Panc1 (cell line): ENCODE measurements at regions not wholly inside any gene's neighbourhood (a gene's known extent, or its start where the extent isn't known, plus 50 kb on each side); places are given as distances from the start of the nearest gene placed in this dataset.
A peak's percentile ranks its signal among the peaks of the same experiment; 100 is the strongest.

Experiments used
- ATAC-seq: fragments of 200-7000 bp; cut with Tn5 transposase; 2 replicates; pipeline ENCODE4 v1.9.1; 2020; ENCODE audit warnings: mild to moderate bottlenecking, moderate library complexity
- BruUV-seq: library from RNA; stranded (reverse); fragments of 400-500 nt; replicated peaks from 2 replicates; lab custom pipeline; 2021; lab: Mats Ljungman, UMichigan
- CTCF ChIA-PET: fragments of 300-600 bp; sonication (Branson Sonifier 250); formaldehyde crosslinking; loops from one replicate; lab custom pipeline; 2022; ENCODE audit warnings: antibody characterized with exemption; lab: Charles Lee
- POLR2A ChIA-PET: fragments of 300-600 bp; sonication (Branson Sonifier 250); formaldehyde crosslinking; loops from one replicate; lab custom pipeline; 2022; ENCODE audit warnings: antibody characterized with exemption; lab: Charles Lee
- DNase-seq: peaks from one replicate; pipeline ENCODE4 v3.0.0-alpha.2; 2010; ENCODE audit warnings: low read depth, low spot score
- H3K27ac ChIP-seq: 2 replicates; pipeline ENCODE4 v1.5.1; 2011; ENCODE audit warnings: mild to moderate bottlenecking, low read length, inconsistent platforms
- H3K27me3 ChIP-seq: fragments of 200-500 bp; sonication (Bioruptor generic); 2 replicates; pipeline ENCODE4 v1.6.0; 2014; ENCODE audit warnings: low read length, inconsistent platforms; ENCODE audit not compliant: control insufficient read depth, insufficient read depth
- H3K36me3 ChIP-seq: fragments of 200-500 bp; sonication (Bioruptor generic); 2 replicates; pipeline ENCODE4 v1.5.1; 2014; ENCODE audit warnings: inconsistent platforms, mild to moderate bottlenecking, low read length, moderate library complexity; ENCODE audit not compliant: control insufficient read depth, insufficient read depth
- H3K4me1 ChIP-seq: 2 replicates; pipeline ENCODE4 v1.5.1; 2011; ENCODE audit warnings: inconsistent platforms, mild to moderate bottlenecking, low read length, moderate library complexity; ENCODE audit not compliant: control insufficient read depth, insufficient read depth
- H3K4me3 ChIP-seq, 2 experiments: 2 replicates each; pipeline ENCODE4 v1.5.1; 2011 to 2012; ENCODE audit warnings: low read depth in 2 of 2, low read length in 2 of 2, mild to moderate bottlenecking in 2 of 2, inconsistent platforms in 1 of 2, moderate library complexity in 1 of 2
- H3K9me3 ChIP-seq: fragments of 200-500 bp; sonication (Bioruptor generic); 2 replicates; pipeline ENCODE4 v1.5.1; 2014; ENCODE audit warnings: low read depth, mild to moderate bottlenecking, inconsistent platforms, low read length, moderate library complexity; ENCODE audit not compliant: control insufficient read depth, insufficient read depth
- CTCF ChIP-seq: fragments of 450-650 bp; IDR thresholded peaks from 2 replicates; pipeline ENCODE4 v1.5.1; 2017; ENCODE audit warnings: mild to moderate bottlenecking
- POLR2AphosphoS5 ChIP-seq: IDR thresholded peaks from 2 replicates; pipeline ENCODE4 v1.6.1; 2012; ENCODE audit warnings: mild to moderate bottlenecking, low read depth, low read length, moderate library complexity
- REST ChIP-seq, 2 experiments: IDR thresholded peaks; 2 replicates each; pipeline ENCODE4 v1.6.1; 2011 to 2012; ENCODE audit warnings: low read depth in 2 of 2, control low read depth in 1 of 2, low read length in 1 of 2, mild to moderate bottlenecking in 1 of 2, moderate library complexity in 1 of 2; ENCODE audit not compliant: insufficient read depth in 1 of 2
- SIN3A ChIP-seq: IDR thresholded peaks from 2 replicates; pipeline ENCODE4 v1.6.1; 2012; ENCODE audit warnings: low read depth, mild to moderate bottlenecking, low read length, moderate library complexity, borderline replicate concordance; ENCODE audit not compliant: insufficient read depth
- TCF7L2 ChIP-seq: IDR thresholded peaks from 2 replicates; pipeline ENCODE4 v1.6.1; 2011; ENCODE audit warnings: mild to moderate bottlenecking, low read depth, low read length, inconsistent platforms
- in situ Hi-C: cut with HindIII; loops from 2 replicates; pipeline ENCODE4 v1.10.0; 2016; ENCODE audit warnings: low sequenced_read_pairs, low pct_unique_long_range_greater_than_20kb
- intact Hi-C: fragments of 100-400 bp; cut with micrococcal nuclease; formaldehyde crosslinking; loops from one replicate; pipeline ENCODE4 v1.10.0; 2022; ENCODE audit not compliant: unreplicated experiment

- ATAC-seq: no peak
- in situ Hi-C loops: no loop called here
Observed at GRCh38 chr17:33640629-33641028, 347.5 kb upstream of the ASIC2 start.

DNA sequence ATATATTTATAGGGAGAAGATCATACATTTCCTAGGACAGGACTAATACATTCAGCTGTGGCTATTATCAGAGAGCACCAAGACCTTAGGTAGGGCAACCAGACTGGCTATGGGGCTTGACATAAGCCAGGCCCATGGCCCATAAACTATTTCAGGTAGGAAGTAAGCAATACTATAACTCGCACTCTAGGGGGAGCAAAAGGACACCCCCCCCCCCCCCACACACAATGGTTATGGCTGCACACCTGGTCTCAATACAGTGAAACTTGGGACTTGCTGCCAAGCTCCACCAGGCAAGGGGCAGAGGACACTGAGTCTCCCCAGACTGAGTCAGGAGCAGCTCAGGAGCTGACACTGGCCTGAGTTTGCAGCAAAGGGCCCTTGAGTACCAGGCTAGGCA is 348.9 kb upstream of the ASIC2 start:
- intact Hi-C loops (no loop called here), in situ Hi-C loops (no loop called here)
- ATAC-seq (0 out of 2 replicates have a peak, but pooled peaks have one; percentile 34), DNase-seq (no peak)
- POLR2A ChIA-PET: interaction anchor here (0.6 kb wide), 1 partner anchor 907 kb away, joined by 3 read pairs; no protein-coding TSS in a partner anchor
- Histone ChIP-seq H3K4me1 (no peaks in the 10 kb centered on the region), H3K27ac (no peak overlapping the region), H3K36me3 (no peaks in the 10 kb centered on the region), H3K4me3 (no peak overlapping the region), H3K9me3 (no peaks in the 10 kb centered on the region), H3K27me3 (peaks cover 22% of the 10 kb centered on the region)
- no peak for TF ChIP-seq REST (IDR thresholded peaks at IDR 0.05; ENCODE audit: insufficient read depth in 1 of 2, low read depth in 2 of 2, low read length in 1 of 2)
- no peak for TF ChIP-seq POLR2AphosphoS5
- no peak; the same call in 1 of the 2 replicates for TF ChIP-seq CTCF
- TF ChIP-seq TCF7L2: no peak
- TF ChIP-seq SIN3A: no peak
- CTCF ChIA-PET: interaction anchor here (0.7 kb wide), 1 partner anchor 549 kb away, joined by 3 read pairs; no protein-coding TSS in a partner anchor
- no TSS peak for BruUV-seq

More at GRCh38 chr17:33640629-33641028, 347.5 kb upstream of the ASIC2 start:
- Histone ChIP-seq H3K27ac (no peak overlapping the region), H3K9me3 (no peaks in the 10 kb centered on the region), H3K36me3 (no peaks in the 10 kb centered on the region), H3K4me3 (no peak overlapping the region), H3K4me1 (no peaks in the 10 kb centered on the region), H3K27me3 (peaks cover 23% of the 10 kb centered on the region)
- no TSS peak for BruUV-seq
- ChIA-PET POLR2A (no interaction called here), CTCF (no interaction called here)
- no peak for DNase-seq
- TF ChIP-seq TCF7L2: no peak
- no peak for TF ChIP-seq POLR2AphosphoS5
- TF ChIP-seq CTCF: no peak
- TF ChIP-seq SIN3A: no peak
- TF ChIP-seq REST (IDR thresholded peaks at IDR 0.05; ENCODE audit: insufficient read depth in 1 of 2, low read depth in 2 of 2, low read length in 1 of 2): no peak
- intact Hi-C loops: no loop called here
